Stimulated activated CD4-positive, alpha-beta T cell treated with anti-CD3 and anti-CD28 coated beads, Interleukin-15, amount 100 ng/mL, for 48 hours (primary cell): ENCODE measurements at regions not wholly inside any gene's neighbourhood (a gene's known extent, or its start where the extent isn't known, plus 50 kb on each side); places are given as distances from the start of the nearest gene placed in this dataset.
"Not testable (repeated sequence)": the region's sequence is repeated elsewhere in the genome, so short reads cannot be mapped to it uniquely, and the experiment has no call there.

Experiments
- DNase-seq, 2 donors: peaks; one replicate each; pipeline ENCODE4 v3.0.0-alpha.2; 2020; ENCODE audit warnings: low read depth in 2 of 2

- no peak for DNase-seq
Observed at GRCh38 chr22:48631288-48631863, 1196.3 kb downstream of the BRD1 start.

GRCh38 chr22:48630848-48631247 lies 1196.8 kb downstream of the BRD1 start:
- DNase-seq = no peak

GRCh38 chr22:48630433-48630754 lies 1197.3 kb downstream of the BRD1 start:
- no peak for DNase-seq

GRCh38 chr22:48629631-48630432 lies 1197.8 kb downstream of the BRD1 start:
- no peak for DNase-seq

- no peak for DNase-seq
Observed at GRCh38 chr22:48628891-48629543, 1198.7 kb downstream of the BRD1 start.

- DNase-seq = no peak
Observed at GRCh38 chr22:48627966-48628365, 1199.7 kb downstream of the BRD1 start.

- no peak for DNase-seq
Observed at GRCh38 chr22:48627203-48627602, 1200.5 kb downstream of the BRD1 start.

- no peak for DNase-seq
Observed at GRCh38 chr22:48624401-48624800, 1203.3 kb downstream of the BRD1 start.

- no peak for DNase-seq
Observed at GRCh38 chr22:48622891-48623545, 1204.7 kb downstream of the BRD1 start.

GRCh38 chr22:48621085-48621484 lies 1206.6 kb downstream of the BRD1 start:
- DNase-seq = no peak

GRCh38 chr22:48620460-48620859 lies 1207.2 kb downstream of the BRD1 start:
- not testable (repeated sequence) for DNase-seq

GRCh38 chr22:48619721-48620120 lies 1208.0 kb downstream of the BRD1 start:
- no peak for DNase-seq

GRCh38 chr22:48618326-48618725 lies 1209.3 kb downstream of the BRD1 start:
- DNase-seq = no peak

GRCh38 chr22:48616656-48617055 lies 1211.0 kb downstream of the BRD1 start:
- DNase-seq = no peak

GRCh38 chr22:48615171-48616008 lies 1212.3 kb downstream of the BRD1 start:
- no peak for DNase-seq

GRCh38 chr22:48613566-48614200 lies 1214.0 kb downstream of the BRD1 start:
- no peak for DNase-seq

GRCh38 chr22:48612077-48612995 lies 1215.3 kb downstream of the BRD1 start:
- DNase-seq = no peak

- DNase-seq = no peak
Observed at GRCh38 chr22:48609279-48609865, 1218.3 kb downstream of the BRD1 start.

GRCh38 chr22:48607901-48608662 lies 1219.6 kb downstream of the BRD1 start:
- DNase-seq = no peak
